ENCODE measurements at regions not wholly inside any gene's neighbourhood (a gene's known extent, or its start where the extent isn't known, plus 50 kb on each side); places are given as distances from the start of the nearest gene placed in this dataset.
"Not testable (repeated sequence)": the region's sequence is repeated elsewhere in the genome, so short reads cannot be mapped to it uniquely, and the experiment has no call there.

GRCh38 chr12:66775871-66776270, 97.0 kb upstream of the GRIP1 start:
- DNase-seq (ENCODE audit: low spot score), result no peak

GRCh38 chr12:66776974-66777373, 98.1 kb upstream of the GRIP1 start:
- no peak for DNase-seq (ENCODE audit: low spot score)

DNA sequence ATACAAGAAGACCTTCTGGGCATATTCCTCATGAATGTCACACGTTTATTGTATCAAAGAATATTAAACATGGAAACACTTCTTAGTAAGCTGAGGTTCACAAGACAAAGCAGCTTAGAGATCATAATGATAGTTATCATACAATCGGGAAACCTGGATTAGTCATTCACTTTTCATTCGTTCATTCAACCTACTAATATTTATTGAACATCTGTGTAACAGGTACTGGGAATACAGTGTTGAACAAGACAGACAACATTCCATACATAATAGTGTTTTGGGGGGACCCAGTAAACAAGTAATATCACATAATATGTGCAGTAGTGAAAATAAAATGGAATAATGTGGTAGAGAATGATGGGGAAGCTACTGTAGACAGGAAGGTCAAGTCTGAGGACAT, 100.6 kb upstream of the GRIP1 start:
- no peak for DNase-seq (ENCODE audit: low spot score)

DNA sequence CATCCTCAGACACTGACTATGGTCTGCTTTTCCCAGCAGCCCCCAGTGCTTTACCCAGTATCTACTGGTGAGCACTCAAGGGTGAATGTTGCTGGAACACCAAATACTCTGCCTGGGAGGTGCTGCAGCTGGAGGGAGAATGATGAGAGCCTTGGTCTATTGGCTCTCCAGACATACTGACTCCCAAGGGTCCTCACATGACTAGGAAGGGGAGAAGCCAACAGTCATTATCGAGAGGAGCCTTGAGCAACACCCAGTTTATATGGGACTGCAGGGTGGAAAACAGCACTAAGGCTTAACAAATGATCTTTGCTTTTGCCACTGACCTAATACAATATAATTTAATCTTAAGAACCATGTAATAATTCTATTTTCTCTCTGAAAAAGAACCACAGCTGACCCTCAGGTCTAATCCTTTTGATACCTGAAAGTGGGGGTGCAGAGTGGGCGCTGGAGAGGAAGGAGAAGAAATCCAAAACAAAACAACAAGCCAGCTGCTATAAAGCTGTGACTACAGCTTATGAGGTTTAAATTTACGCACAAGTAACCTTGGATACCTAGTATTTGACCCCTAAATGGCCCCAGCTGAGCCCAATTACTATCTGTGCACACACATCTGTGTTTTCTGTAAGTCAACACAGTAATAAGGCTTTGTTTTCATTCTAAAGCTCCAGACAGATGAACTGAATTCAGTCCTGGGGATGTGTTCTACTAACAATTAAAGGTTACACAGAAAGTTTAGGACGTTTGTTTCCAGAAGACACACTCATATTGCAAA, 107.8 kb upstream of the GRIP1 start:
- DNase-seq (ENCODE audit: low spot score), result no peak

DNA sequence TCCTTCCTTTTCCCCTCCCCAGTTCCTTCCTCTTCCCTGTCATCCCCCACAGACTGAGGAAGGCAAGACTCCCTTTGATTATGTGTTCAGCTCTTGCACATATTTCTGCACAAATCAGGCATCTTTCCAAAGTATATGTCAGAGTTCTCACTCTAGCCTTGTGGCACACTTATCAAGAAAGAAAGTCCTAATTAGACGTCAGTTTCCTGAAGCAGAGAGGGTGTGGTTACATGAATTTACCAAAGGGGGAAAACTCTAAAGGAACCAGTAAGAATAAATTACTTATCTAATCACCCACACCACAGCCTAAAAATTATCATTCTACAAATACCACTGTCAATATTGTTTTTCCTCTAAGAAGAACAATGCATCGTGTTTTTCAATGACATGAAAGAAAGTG, 120.7 kb upstream of the GRIP1 start:
- DNase-seq (ENCODE audit: low spot score), result peak; percentile 2

- DNase-seq (ENCODE audit: low spot score), result no peak
Observed at GRCh38 chr12:66800046-66800445, 121.2 kb upstream of the GRIP1 start.

- no peak for DNase-seq (ENCODE audit: low spot score)
Observed at GRCh38 chr12:66803930-66804329, 125.1 kb upstream of the GRIP1 start.

DNA sequence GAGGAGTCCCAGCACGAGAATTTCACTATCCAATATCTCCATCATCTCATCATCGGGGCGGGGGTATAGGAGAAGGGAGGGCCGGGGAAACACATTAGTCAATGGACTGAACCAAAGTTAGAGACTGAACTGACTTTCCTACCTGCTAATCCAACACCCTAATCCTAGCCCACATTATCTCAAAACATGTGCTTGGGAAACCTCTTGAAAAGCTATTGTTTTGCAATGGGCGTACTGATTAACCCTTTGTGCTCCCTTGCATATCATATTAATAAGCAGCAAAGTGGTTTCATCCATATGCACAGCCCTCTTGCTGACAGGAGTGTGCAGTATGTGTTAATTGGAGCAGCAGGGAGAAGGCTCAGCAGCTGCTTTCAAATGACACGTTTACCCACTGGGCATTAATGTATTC, 125.7 kb upstream of the GRIP1 start:
- no peak for DNase-seq (ENCODE audit: low spot score)

DNA sequence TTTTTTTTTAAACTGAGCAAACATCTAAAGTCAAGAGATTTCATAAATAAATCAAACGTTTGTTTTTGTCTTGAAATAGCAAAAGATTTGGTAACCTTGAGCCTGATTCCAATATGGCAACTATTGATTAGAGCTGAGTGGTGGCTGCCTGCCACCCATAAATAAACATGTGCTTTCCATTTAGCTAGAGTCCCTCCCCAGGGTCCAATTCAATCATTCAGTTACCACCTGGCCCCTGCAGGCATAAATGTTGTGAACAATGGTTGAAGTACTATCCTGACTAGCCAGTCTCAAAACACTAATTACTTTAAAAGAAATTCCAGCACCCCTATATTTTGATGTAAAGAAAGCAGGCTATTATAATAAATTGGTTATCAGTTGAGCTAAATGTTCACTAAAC, 129.7 kb upstream of the GRIP1 start:
- DNase-seq (ENCODE audit: low spot score), result no peak

- DNase-seq (ENCODE audit: low spot score), result peak; percentile 3
Observed at GRCh38 chr12:66813137-66813892, 134.4 kb upstream of the GRIP1 start.

- DNase-seq (ENCODE audit: low spot score), result no peak
Observed at GRCh38 chr12:66819587-66819986, 140.7 kb upstream of the GRIP1 start.

DNA sequence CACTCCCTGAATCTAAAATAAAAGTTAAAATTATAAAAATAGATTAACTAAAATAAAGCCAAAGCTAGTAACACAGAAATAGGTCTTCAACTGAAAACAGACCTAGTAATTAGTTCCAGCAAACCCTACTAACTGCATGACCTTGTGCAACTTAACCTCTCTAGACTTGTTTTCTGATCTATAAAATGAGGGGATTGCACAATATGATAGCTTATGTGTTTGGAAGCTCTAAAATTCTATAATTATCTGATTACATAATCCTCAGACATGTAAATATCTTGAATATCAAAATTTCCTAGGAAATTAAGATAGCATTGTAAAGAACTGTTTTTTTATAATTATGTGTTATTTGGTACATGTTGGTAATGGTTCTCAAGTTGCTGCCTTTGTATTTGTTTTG, 144.1 kb upstream of the GRIP1 start:
- no peak for DNase-seq (ENCODE audit: low spot score)

GRCh38 chr12:66823857-66824570, 145.1 kb upstream of the GRIP1 start:
- no peak for DNase-seq (ENCODE audit: low spot score)

- DNase-seq (ENCODE audit: low spot score), result not testable (repeated sequence)
Observed at GRCh38 chr12:66825921-66826320, 147.0 kb upstream of the GRIP1 start.

DNA sequence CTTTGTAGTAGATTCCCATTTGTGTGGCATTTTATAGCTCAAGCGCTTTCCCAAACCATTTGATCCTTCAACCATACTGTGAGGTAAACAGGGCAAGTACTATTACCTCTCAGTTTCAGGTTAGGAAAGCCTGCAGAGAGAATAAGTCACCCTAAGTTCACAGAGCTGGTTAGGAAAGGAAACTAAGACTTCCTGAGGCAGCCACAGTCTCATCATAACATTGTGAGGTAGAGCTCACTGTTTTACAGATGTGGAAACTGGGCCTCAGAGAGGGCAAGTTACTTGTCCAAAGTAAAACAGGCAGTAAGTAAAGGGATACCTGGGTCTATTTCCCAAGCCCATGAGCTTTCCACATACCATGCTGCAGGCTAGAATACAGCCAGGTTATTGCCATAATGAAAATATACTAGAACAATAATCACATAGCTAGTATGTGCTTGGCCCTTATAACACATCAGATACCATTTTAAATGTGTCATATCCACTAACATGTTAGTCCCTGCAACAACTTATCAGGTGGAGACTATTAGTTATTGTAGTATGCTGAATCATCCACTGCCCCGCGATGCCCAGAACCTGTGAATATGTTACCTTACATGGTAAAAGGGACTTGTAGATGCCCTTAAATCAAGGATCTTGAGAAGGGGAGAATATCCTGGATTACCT, 150.9 kb upstream of the GRIP1 start:
- DNase-seq (ENCODE audit: low spot score), result no peak

- DNase-seq (ENCODE audit: low spot score), result no peak
Observed at GRCh38 chr12:66831495-66831894, 152.6 kb upstream of the GRIP1 start.

DNA sequence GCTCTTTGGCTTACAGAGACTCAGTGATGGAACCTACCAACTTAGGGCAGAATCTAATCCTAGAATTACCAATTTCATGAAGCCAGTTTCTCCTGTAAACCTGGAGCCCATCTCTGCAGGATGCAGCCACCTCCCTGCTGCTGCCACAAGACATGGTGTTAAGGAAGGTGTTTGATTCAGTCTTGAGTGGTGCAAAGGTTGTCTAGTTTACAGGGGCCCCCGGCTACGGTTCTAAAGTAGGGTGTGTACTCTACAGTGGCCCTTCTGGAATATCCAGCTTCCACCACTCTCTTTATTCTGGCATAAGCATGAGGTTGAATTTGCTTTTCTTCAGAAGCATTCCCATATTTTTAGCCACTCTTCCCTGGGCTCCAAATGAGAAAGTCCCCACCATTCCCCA, 154.1 kb upstream of the GRIP1 start:
- no peak for DNase-seq (ENCODE audit: low spot score)

- DNase-seq (ENCODE audit: low spot score), result no peak
Observed at GRCh38 chr12:66836623-66837310, 157.9 kb upstream of the GRIP1 start.

- DNase-seq (ENCODE audit: low spot score), result no peak
Observed at GRCh38 chr12:66837311-66837627, 158.4 kb upstream of the GRIP1 start.

GRCh38 chr12:66838366-66838765, 159.5 kb upstream of the GRIP1 start:
- DNase-seq (ENCODE audit: low spot score), result no peak

DNA sequence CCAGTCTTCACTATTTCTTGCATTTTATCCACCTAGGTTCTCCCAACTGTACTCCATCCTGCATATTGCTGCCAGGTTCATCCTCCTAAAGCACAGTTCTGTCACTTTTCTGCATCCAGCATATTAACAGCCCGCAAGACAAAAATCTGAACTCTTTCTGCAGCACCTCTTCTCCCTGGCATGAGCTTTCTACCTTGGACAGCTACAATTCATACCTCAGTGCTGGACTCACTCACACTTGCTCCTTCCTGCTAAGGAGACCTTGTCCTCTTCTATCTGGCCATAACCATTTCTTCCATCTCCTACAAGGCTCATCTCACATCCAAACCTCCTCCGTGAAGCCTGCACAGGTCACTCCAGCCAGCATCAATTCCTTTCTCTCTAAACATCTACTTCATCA, 170.1 kb upstream of the GRIP1 start:
- no peak for DNase-seq (ENCODE audit: low spot score)

GRCh38 chr12:66851134-66851533, 172.3 kb upstream of the GRIP1 start:
- DNase-seq (ENCODE audit: low spot score), result no peak

Data from hematopoietic multipotent progenitor cell treated with erythropoietin and hydrocortisone succinate and interleukin-3 and kit ligand, for 15 days (in vitro differentiated cells).